Breast epithelium (tissue), 3 donors: ENCODE measurements at regions not wholly inside any gene's neighbourhood (a gene's known extent, or its start where the extent isn't known, plus 50 kb on each side); places are given as distances from the start of the nearest gene placed in this dataset.
"Not testable (repeated sequence)": the region's sequence is repeated elsewhere in the genome, so short reads cannot be mapped to it uniquely, and the experiment has no call there.

Experiments
- POLR2A ChIP-seq: fragments of 450-650 bp; IDR thresholded peaks from one replicate; pipeline ENCODE4 v1.6.1; 2016; ENCODE audit warnings: antibody characterized with exemption, mild to moderate bottlenecking, moderate library complexity
- POLR2AphosphoS5 ChIP-seq, 3 donors: sonication (generic); formaldehyde crosslinking; IDR thresholded peaks; one replicate each; pipeline ENCODE4 v1.6.1; 2017; ENCODE audit warnings: antibody characterized with exemption in 3 of 3
- TF ChIP-seq, protein P1 (sequence below), 3 donors: fragments of 450-650 bp; IDR thresholded peaks; one replicate each; pipeline ENCODE4 v1.5.1; 2016 to 2017; ENCODE audit warnings: antibody characterized with exemption in 3 of 3, mild to moderate bottlenecking in 3 of 3, moderate library complexity in 3 of 3

DNA sequence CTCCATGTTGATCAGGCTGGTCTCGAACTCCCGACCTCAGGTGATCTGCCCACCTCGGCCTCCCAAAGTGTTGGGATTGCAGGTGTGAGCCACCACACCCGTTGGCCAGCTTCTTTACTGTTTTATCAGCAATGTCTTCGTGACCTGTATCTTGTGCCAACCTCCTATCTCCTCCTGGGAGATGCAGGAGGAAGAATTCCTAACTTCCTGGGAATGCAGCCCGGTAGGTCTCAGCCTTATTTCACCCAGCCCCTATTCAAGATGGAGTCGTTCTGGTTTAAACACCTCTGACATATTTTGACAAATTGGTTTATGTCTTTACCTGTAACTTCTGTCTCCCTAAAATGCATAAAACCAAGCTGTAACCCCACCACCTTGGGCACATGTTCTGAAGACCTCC lies 491.3 kb upstream of the AUTS2 start:
- TF ChIP-seq, protein P1, sequence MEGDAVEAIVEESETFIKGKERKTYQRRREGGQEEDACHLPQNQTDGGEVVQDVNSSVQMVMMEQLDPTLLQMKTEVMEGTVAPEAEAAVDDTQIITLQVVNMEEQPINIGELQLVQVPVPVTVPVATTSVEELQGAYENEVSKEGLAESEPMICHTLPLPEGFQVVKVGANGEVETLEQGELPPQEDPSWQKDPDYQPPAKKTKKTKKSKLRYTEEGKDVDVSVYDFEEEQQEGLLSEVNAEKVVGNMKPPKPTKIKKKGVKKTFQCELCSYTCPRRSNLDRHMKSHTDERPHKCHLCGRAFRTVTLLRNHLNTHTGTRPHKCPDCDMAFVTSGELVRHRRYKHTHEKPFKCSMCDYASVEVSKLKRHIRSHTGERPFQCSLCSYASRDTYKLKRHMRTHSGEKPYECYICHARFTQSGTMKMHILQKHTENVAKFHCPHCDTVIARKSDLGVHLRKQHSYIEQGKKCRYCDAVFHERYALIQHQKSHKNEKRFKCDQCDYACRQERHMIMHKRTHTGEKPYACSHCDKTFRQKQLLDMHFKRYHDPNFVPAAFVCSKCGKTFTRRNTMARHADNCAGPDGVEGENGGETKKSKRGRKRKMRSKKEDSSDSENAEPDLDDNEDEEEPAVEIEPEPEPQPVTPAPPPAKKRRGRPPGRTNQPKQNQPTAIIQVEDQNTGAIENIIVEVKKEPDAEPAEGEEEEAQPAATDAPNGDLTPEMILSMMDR (IDR thresholded peaks at IDR 0.05): not testable (repeated sequence)
- TF ChIP-seq POLR2AphosphoS5 (IDR thresholded peaks at IDR 0.05); POLR2A: not testable (repeated sequence)
